ENCODE measurements at regions not wholly inside any gene's neighbourhood (a gene's known extent, or its start where the extent isn't known, plus 50 kb on each side); places are given as distances from the start of the nearest gene placed in this dataset.

DNA sequence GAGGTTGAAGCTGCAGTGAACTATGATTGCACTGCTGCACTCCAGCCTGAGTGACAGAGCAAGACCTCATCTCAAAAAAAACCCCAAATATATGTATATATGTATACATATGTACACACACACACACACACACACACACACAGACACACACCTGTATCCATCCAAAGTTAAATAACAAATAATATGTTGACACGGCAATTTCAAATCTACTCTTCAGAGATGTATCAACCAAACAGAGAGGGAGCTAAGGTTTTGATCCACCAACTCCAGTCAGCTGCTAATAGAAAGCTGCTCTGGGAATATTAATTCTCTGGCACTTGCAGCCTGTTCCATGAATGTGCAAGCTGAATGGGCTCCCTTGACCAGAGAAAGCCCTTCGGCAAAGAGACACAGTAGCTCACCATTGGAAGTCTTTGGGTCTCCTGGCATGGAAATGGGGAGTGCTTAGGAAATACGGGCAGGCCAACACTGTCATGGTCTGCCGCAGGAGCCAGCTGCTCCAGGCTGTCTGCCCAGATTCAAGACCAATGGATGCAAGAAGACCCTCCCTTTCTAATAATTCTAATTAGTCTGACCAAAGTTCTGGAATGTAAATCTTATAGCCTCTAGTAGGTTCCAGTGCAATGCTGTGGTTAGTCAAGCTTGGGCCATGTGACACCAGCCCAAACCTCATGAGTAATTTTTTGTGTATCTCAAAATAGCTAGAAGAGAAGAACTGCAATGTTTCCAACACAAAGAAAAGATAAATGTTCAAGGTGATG, 299.8 kb downstream of the KBTBD8 start:
- no peak overlapping the region for H3K9ac ChIP-seq (ENCODE audit: low read length)
- H3K27me3 ChIP-seq (ENCODE audit: control insufficient read depth, insufficient read depth, low read length): no peaks in the 10 kb centered on the region
- H3K27ac ChIP-seq (ENCODE audit: low read depth, low read length): no peak overlapping the region
- no peaks in the 10 kb centered on the region for H3K9me3 ChIP-seq (ENCODE audit: control insufficient read depth, insufficient read depth, low read depth, low read length)
- H3K4me3 ChIP-seq (ENCODE audit: low read depth, low read length): no peak overlapping the region
- peaks cover 5% of the 10 kb centered on the region for H3K4me1 ChIP-seq (ENCODE audit: control insufficient read depth, insufficient read depth, low read length)
- no peaks in the 10 kb centered on the region for H3K36me3 ChIP-seq (ENCODE audit: control insufficient read depth, insufficient read depth, low read length)

DNA sequence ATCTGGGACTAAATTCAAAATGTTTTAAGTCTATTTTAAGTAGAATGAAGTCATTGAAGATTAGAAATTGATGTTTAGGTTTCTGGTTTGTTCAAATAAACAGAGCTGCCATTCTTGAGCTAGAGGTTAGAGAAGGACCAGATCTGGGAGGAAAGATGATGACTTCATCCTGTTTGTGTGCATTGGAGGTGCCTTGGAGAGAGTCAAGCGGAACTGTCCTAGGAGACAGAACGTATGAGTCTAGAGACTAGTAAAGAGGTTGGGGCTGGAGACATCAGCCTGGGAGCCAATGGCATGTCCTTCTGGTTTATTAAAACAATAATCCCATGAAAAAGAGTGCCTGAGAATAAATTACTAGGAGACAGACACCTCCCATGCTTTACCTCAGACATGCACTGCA, 303.4 kb downstream of the KBTBD8 start:
- Histone ChIP-seq H3K36me3 (ENCODE audit: control insufficient read depth, insufficient read depth, low read length) (no peaks in the 10 kb centered on the region), H3K27me3 (ENCODE audit: control insufficient read depth, insufficient read depth, low read length) (no peaks in the 10 kb centered on the region), H3K4me1 (ENCODE audit: control insufficient read depth, insufficient read depth, low read length) (0 out of 2 replicates have a peak, but pooled peaks cover 2% of the 10 kb centered on the region), H3K4me3 (ENCODE audit: low read depth, low read length) (no peak overlapping the region), H3K9me3 (ENCODE audit: control insufficient read depth, insufficient read depth, low read depth, low read length) (no peaks in the 10 kb centered on the region), H3K27ac (ENCODE audit: low read depth, low read length) (no peak overlapping the region), H3K9ac (ENCODE audit: low read length) (no peak overlapping the region)

- 0 out of 2 replicates have a peak, but pooled peaks cover 2% of the 10 kb centered on the region for H3K4me1 ChIP-seq (ENCODE audit: control insufficient read depth, insufficient read depth, low read length)
- H3K9ac ChIP-seq (ENCODE audit: low read length): no peak overlapping the region
- H3K4me3 ChIP-seq (ENCODE audit: low read depth, low read length): no peak overlapping the region
- no peak overlapping the region for H3K27ac ChIP-seq (ENCODE audit: low read depth, low read length)
- H3K27me3 ChIP-seq (ENCODE audit: control insufficient read depth, insufficient read depth, low read length): no peaks in the 10 kb centered on the region
- H3K9me3 ChIP-seq (ENCODE audit: control insufficient read depth, insufficient read depth, low read depth, low read length): no peaks in the 10 kb centered on the region
- no peaks in the 10 kb centered on the region for H3K36me3 ChIP-seq (ENCODE audit: control insufficient read depth, insufficient read depth, low read length)
These were observed 304.4 kb downstream of the KBTBD8 start for GRCh38 chr3:67302489-67302888.

- Histone ChIP-seq H3K27ac (ENCODE audit: low read depth, low read length) (no peak overlapping the region), H3K27me3 (ENCODE audit: control insufficient read depth, insufficient read depth, low read length) (no peaks in the 10 kb centered on the region), H3K9ac (ENCODE audit: low read length) (no peak overlapping the region), H3K36me3 (ENCODE audit: control insufficient read depth, insufficient read depth, low read length) (no peaks in the 10 kb centered on the region), H3K4me1 (ENCODE audit: control insufficient read depth, insufficient read depth, low read length) (0 out of 2 replicates have a peak, but pooled peaks cover 2% of the 10 kb centered on the region), H3K9me3 (ENCODE audit: control insufficient read depth, insufficient read depth, low read depth, low read length) (no peaks in the 10 kb centered on the region), H3K4me3 (ENCODE audit: low read depth, low read length) (no peak overlapping the region)
These were observed 307.1 kb downstream of the KBTBD8 start for GRCh38 chr3:67305160-67305559.

DNA sequence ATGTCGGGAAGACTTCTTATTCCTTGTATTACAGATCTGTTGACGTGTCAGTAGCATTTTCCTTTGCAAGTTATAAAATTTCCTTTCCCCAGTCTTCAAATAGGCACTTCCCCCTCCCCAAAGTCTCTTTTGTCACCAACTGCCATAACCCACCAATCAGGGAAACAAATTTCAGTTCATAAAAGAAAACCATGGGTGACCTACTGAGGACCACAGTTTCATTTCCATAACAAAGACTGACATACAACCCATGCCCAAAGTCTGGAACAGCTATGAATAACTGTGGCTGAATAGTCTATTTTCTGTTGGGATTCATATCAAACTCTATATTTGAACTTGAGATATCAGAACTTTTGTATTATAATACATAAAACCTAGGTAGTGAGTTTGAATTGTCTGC, 307.8 kb downstream of the KBTBD8 start:
- H3K27ac ChIP-seq (ENCODE audit: low read depth, low read length): no peak overlapping the region
- no peak overlapping the region for H3K9ac ChIP-seq (ENCODE audit: low read length)
- no peaks in the 10 kb centered on the region for H3K27me3 ChIP-seq (ENCODE audit: control insufficient read depth, insufficient read depth, low read length)
- no peaks in the 10 kb centered on the region for H3K36me3 ChIP-seq (ENCODE audit: control insufficient read depth, insufficient read depth, low read length)
- 0 out of 2 replicates have a peak, but pooled peaks cover 2% of the 10 kb centered on the region for H3K4me1 ChIP-seq (ENCODE audit: control insufficient read depth, insufficient read depth, low read length)
- no peak overlapping the region for H3K4me3 ChIP-seq (ENCODE audit: low read depth, low read length)
- no peaks in the 10 kb centered on the region for H3K9me3 ChIP-seq (ENCODE audit: control insufficient read depth, insufficient read depth, low read depth, low read length)

- Histone ChIP-seq H3K9me3 (ENCODE audit: control insufficient read depth, insufficient read depth, low read depth, low read length) (no peaks in the 10 kb centered on the region; the same call in 1 of the 2 replicates), H3K36me3 (ENCODE audit: control insufficient read depth, insufficient read depth, low read length) (no peaks in the 10 kb centered on the region), H3K27me3 (ENCODE audit: control insufficient read depth, insufficient read depth, low read length) (no peaks in the 10 kb centered on the region), H3K9ac (ENCODE audit: low read length) (no peak overlapping the region), H3K27ac (ENCODE audit: low read depth, low read length) (no peak overlapping the region), H3K4me1 (ENCODE audit: control insufficient read depth, insufficient read depth, low read length) (0 out of 2 replicates have a peak, but pooled peaks cover 5% of the 10 kb centered on the region), H3K4me3 (ENCODE audit: low read depth, low read length) (no peak overlapping the region)
These were observed 313.3 kb downstream of the KBTBD8 start for GRCh38 chr3:67311440-67311839.

GRCh38 chr3:67312155-67312554, 314.0 kb downstream of the KBTBD8 start:
- H3K27ac ChIP-seq (ENCODE audit: low read depth, low read length): no peak overlapping the region
- H3K36me3 ChIP-seq (ENCODE audit: control insufficient read depth, insufficient read depth, low read length): no peaks in the 10 kb centered on the region
- 0 out of 2 replicates have a peak, but pooled peaks cover 5% of the 10 kb centered on the region for H3K4me1 ChIP-seq (ENCODE audit: control insufficient read depth, insufficient read depth, low read length)
- no peaks in the 10 kb centered on the region; the same call in 1 of the 2 replicates for H3K9me3 ChIP-seq (ENCODE audit: control insufficient read depth, insufficient read depth, low read depth, low read length)
- no peak overlapping the region for H3K4me3 ChIP-seq (ENCODE audit: low read depth, low read length)
- no peak overlapping the region for H3K9ac ChIP-seq (ENCODE audit: low read length)
- H3K27me3 ChIP-seq (ENCODE audit: control insufficient read depth, insufficient read depth, low read length): no peaks in the 10 kb centered on the region

- no peak overlapping the region for H3K4me3 ChIP-seq (ENCODE audit: low read depth, low read length)
- no peak overlapping the region for H3K27ac ChIP-seq (ENCODE audit: low read depth, low read length)
- no peaks in the 10 kb centered on the region for H3K27me3 ChIP-seq (ENCODE audit: control insufficient read depth, insufficient read depth, low read length)
- no peaks in the 10 kb centered on the region for H3K4me1 ChIP-seq (ENCODE audit: control insufficient read depth, insufficient read depth, low read length)
- no peak overlapping the region for H3K9ac ChIP-seq (ENCODE audit: low read length)
- no peaks in the 10 kb centered on the region; the same call in 1 of the 2 replicates for H3K9me3 ChIP-seq (ENCODE audit: control insufficient read depth, insufficient read depth, low read depth, low read length)
- H3K36me3 ChIP-seq (ENCODE audit: control insufficient read depth, insufficient read depth, low read length): no peaks in the 10 kb centered on the region
These were observed 320.1 kb downstream of the KBTBD8 start for GRCh38 chr3:67318162-67318561.

GRCh38 chr3:67324554-67324953, 326.4 kb downstream of the KBTBD8 start:
- Histone ChIP-seq H3K4me1 (ENCODE audit: control insufficient read depth, insufficient read depth, low read length) (no peaks in the 10 kb centered on the region), H3K9ac (ENCODE audit: low read length) (no peak overlapping the region), H3K9me3 (ENCODE audit: control insufficient read depth, insufficient read depth, low read depth, low read length) (no peaks in the 10 kb centered on the region), H3K4me3 (ENCODE audit: low read depth, low read length) (no peak overlapping the region), H3K36me3 (ENCODE audit: control insufficient read depth, insufficient read depth, low read length) (no peaks in the 10 kb centered on the region), H3K27ac (ENCODE audit: low read depth, low read length) (no peak overlapping the region), H3K27me3 (ENCODE audit: control insufficient read depth, insufficient read depth, low read length) (no peaks in the 10 kb centered on the region)

Measured in HUES6 (cell line).